ENCODE measurements at regions not wholly inside any gene's neighbourhood (a gene's known extent, or its start where the extent isn't known, plus 50 kb on each side); places are given as distances from the start of the nearest gene placed in this dataset.

- TF ChIP-seq, protein P1, sequence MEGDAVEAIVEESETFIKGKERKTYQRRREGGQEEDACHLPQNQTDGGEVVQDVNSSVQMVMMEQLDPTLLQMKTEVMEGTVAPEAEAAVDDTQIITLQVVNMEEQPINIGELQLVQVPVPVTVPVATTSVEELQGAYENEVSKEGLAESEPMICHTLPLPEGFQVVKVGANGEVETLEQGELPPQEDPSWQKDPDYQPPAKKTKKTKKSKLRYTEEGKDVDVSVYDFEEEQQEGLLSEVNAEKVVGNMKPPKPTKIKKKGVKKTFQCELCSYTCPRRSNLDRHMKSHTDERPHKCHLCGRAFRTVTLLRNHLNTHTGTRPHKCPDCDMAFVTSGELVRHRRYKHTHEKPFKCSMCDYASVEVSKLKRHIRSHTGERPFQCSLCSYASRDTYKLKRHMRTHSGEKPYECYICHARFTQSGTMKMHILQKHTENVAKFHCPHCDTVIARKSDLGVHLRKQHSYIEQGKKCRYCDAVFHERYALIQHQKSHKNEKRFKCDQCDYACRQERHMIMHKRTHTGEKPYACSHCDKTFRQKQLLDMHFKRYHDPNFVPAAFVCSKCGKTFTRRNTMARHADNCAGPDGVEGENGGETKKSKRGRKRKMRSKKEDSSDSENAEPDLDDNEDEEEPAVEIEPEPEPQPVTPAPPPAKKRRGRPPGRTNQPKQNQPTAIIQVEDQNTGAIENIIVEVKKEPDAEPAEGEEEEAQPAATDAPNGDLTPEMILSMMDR (IDR thresholded peaks at IDR 0.05 in 8 of 11, conservative IDR thresholded peaks at IDR 0.05 in 3 of 11), result no peak
- TF ChIP-seq POLR2AphosphoS5 (IDR thresholded peaks at IDR 0.05) (no peak), POLR2A (IDR thresholded peaks at IDR 0.05) (no peak)
Observed at GRCh38 chr4:1512051-1512737, 106.0 kb upstream of the NKX1-1 start.
